DMS53 treated with DMSO at 0.1 percent for 48 hours (cell line): ENCODE measurements at regions not wholly inside any gene's neighbourhood (a gene's known extent, or its start where the extent isn't known, plus 50 kb on each side); places are given as distances from the start of the nearest gene placed in this dataset.
"Not testable (repeated sequence)": the region's sequence is repeated elsewhere in the genome, so short reads cannot be mapped to it uniquely, and the experiment has no call there.

Experiments used
- DNase-seq: peaks from one replicate; lab custom pipeline; 2025; ENCODE audit not compliant: unreplicated experiment; lab: John Stamatoyannopoulos, UW

GRCh38 chr16:5216441-5217080, 119.0 kb upstream of the EEF2KMT start:
- DNase-seq, result no peak

GRCh38 chr16:5215901-5216300, 118.3 kb upstream of the EEF2KMT start:
- no peak for DNase-seq

- DNase-seq, result no peak
Measured at GRCh38 chr16:5214466-5214865, 116.9 kb upstream of the EEF2KMT start.

GRCh38 chr16:5212501-5212900, 114.9 kb upstream of the EEF2KMT start:
- not testable (repeated sequence) for DNase-seq

- DNase-seq, result not testable (repeated sequence)
Measured at GRCh38 chr16:5207862-5208498, 110.4 kb upstream of the EEF2KMT start.

- no peak for DNase-seq
Measured at GRCh38 chr16:5207001-5207523, 109.5 kb upstream of the EEF2KMT start.

GRCh38 chr16:5206331-5206990, 108.9 kb upstream of the EEF2KMT start:
- no peak for DNase-seq

- no peak for DNase-seq
Measured at GRCh38 chr16:5205361-5206040, 107.9 kb upstream of the EEF2KMT start.

- not testable (repeated sequence) for DNase-seq
Measured at GRCh38 chr16:5203675-5204074, 106.1 kb upstream of the EEF2KMT start.

GRCh38 chr16:5200123-5200522, 102.5 kb upstream of the EEF2KMT start:
- DNase-seq, result no peak

GRCh38 chr16:5196204-5196603, 98.6 kb upstream of the EEF2KMT start:
- DNase-seq, result no peak

GRCh38 chr16:5193861-5194260, 96.3 kb upstream of the EEF2KMT start:
- no peak for DNase-seq

- no peak for DNase-seq
Measured at GRCh38 chr16:5188989-5189352, 91.4 kb upstream of the EEF2KMT start.

- no peak for DNase-seq
Measured at GRCh38 chr16:5188318-5188988, 90.9 kb upstream of the EEF2KMT start.

GRCh38 chr16:5187402-5187952, 89.9 kb upstream of the EEF2KMT start:
- DNase-seq, result no peak

- no peak for DNase-seq
Measured at GRCh38 chr16:5186381-5186903, 88.8 kb upstream of the EEF2KMT start.

- DNase-seq, result no peak
Measured at GRCh38 chr16:5176505-5176904, 78.9 kb upstream of the EEF2KMT start.

- no peak for DNase-seq
Measured at GRCh38 chr16:5175266-5175665, 77.7 kb upstream of the EEF2KMT start.

GRCh38 chr16:5166486-5166885, 68.9 kb upstream of the EEF2KMT start:
- no peak for DNase-seq

- not testable (repeated sequence) for DNase-seq
Measured at GRCh38 chr16:5165429-5165828, 67.8 kb upstream of the EEF2KMT start.
